GM12873 (cell line): ENCODE measurements at regions not wholly inside any gene's neighbourhood (a gene's known extent, or its start where the extent isn't known, plus 50 kb on each side); places are given as distances from the start of the nearest gene placed in this dataset.

Experiments
- TF ChIP-seq, protein P1 (sequence below): IDR thresholded peaks from 2 replicates; pipeline ENCODE4 v1.5.1; 2012; ENCODE audit warnings: low read depth, mild to moderate bottlenecking, moderate library complexity, low read length, control low read depth; ENCODE audit not compliant: insufficient read depth; ENCODE audit errors: missing control alignments

GRCh38 chr1:244287726-244288125 is 164.0 kb downstream of the ADSS2 start:
- TF ChIP-seq, protein P1, sequence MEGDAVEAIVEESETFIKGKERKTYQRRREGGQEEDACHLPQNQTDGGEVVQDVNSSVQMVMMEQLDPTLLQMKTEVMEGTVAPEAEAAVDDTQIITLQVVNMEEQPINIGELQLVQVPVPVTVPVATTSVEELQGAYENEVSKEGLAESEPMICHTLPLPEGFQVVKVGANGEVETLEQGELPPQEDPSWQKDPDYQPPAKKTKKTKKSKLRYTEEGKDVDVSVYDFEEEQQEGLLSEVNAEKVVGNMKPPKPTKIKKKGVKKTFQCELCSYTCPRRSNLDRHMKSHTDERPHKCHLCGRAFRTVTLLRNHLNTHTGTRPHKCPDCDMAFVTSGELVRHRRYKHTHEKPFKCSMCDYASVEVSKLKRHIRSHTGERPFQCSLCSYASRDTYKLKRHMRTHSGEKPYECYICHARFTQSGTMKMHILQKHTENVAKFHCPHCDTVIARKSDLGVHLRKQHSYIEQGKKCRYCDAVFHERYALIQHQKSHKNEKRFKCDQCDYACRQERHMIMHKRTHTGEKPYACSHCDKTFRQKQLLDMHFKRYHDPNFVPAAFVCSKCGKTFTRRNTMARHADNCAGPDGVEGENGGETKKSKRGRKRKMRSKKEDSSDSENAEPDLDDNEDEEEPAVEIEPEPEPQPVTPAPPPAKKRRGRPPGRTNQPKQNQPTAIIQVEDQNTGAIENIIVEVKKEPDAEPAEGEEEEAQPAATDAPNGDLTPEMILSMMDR, result no peak

DNA sequence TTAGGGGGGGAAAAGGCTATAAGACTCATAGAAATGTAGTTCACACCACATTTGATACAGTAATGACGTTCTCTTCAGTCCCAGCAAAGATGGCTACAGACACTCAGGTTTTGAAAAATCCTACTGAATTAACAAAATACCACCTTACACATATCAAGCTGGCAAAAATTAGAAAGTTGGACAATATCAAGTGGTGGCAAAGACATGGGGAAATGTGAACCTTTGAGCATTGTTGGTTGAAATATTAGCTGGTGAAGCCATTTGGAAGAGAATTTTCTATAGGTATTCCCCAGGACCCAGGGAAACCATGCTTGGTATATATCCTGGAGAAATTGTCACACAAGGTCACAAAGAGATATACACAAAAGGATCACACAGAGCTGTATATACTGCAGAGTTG is 163.0 kb downstream of the ADSS2 start:
- TF ChIP-seq, protein P1, result no peak

DNA sequence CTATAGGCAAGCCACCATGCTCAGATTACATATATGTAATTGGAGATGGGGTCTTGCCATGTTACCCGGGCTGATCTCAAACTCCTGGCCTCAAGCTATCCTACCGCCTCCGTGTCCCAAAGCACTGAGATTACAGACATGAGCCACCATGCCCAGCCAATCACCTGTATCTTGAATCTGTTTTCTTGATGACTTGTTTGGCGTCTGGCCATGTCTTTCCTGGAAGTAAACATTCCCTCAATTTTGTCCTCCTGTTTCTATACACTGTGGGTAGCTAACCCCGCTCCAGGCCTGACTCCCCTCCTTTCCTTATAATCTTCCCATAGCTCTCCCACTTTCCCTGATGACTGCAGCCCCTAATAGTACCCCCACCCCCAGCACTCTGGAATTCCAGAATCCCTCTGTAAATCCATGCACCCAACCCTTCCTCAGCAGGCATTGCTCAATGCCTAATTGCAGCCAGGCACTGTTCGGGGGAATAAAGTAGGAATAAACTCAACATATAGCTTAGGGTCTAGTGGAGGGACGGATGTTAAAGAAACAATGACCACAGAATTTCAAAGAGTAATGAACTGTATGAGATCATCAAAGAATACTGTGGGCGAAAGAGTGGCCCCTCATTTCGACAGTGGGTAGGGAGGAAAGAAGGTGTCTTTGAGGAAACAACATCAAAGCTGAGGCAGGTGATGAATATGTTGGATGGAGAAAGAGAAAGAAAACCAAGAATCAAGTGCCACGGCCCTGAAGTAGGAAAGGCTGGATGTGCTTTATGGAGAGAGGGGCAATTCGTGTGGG is 161.5 kb downstream of the ADSS2 start:
- TF ChIP-seq, protein P1, result no peak

- TF ChIP-seq, protein P1, result no peak
Measured at GRCh38 chr1:244291236-244292201, 160.2 kb downstream of the ADSS2 start.

- TF ChIP-seq, protein P1, result no peak
Measured at GRCh38 chr1:244294599-244295224, 157.0 kb downstream of the ADSS2 start.

DNA sequence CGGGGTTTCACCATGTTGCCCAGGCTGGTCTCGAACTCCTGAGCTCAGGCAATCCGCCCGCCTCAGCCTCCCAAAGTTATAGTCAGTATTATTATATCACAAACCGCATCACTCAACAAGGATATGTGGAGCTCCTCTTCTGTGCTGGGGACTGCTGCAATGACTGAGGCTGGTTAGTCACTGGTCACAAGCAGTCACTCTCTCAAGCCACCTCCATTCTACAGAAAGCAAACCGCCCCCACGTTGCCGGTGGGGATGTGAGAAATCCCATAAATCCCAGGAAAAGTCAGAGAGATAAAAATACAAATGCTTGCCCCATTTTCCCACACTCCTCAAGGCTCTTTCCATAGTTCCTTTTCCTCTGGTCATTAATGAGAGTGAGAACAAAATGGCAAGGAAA is 155.7 kb downstream of the ADSS2 start:
- TF ChIP-seq, protein P1, result no peak

DNA sequence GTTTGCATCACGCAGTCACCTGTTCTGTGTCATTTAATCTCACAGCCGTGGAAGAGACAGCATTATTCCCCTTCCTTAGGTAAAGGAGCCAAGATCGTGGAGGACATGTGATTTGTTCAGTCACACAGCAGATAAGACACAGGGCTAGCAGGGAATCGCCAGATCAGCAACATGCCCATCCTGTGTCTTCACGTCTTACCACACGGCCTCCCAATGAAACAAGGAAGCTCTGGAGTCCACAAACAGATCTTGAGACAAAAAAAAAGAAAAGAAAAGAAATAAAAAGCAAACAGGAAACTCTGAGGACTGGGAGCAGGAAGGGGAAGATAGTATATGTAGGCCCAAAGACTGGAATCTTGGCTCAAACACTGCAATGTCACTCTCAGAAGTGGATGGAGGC is 155.3 kb downstream of the ADSS2 start:
- TF ChIP-seq, protein P1, result no peak
